ENCODE measurements at regions not wholly inside any gene's neighbourhood (a gene's known extent, or its start where the extent isn't known, plus 50 kb on each side); places are given as distances from the start of the nearest gene placed in this dataset.

DNA sequence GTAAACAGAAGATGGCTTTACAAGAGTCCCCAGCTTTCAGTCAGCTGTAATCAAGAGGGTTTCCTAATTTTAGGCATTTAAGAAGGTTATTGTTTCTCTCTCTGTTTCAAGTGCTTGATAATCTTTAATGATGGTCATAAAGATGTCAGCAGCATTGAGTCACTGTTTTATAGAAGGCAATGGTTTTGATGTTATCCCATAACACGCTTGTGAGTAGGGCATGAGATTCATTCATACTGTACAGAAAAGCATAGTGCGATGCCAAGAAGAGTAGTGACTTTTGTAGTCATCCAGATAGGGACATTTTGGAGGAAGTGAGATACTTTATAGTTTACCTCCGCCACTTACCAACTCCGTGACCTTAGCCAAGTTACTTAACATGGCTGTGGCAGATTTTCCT lies 364.2 kb upstream of the SLC10A2 start:
- DNase-seq (ENCODE audit: low spot score): no peak

DNA sequence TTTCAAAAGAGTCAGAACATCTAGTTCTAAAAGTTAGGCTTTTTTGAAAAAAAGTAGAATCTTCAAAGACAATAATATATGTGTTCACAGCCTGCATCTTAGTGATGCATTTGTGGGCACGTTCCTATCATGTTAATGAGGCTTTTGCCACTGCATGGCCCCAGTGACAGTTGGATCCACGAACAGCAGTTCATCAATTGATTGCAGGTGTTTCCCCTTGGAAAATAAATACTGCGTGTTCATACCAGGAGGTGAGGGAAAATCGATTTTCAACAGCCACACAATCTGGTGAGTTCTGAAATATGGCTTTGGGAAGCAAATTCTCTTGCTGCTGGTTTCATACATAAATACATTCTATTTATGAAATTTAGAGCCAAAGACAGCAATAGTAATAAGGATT lies 343.8 kb upstream of the SLC10A2 start:
- DNase-seq (ENCODE audit: low spot score): no peak

DNA sequence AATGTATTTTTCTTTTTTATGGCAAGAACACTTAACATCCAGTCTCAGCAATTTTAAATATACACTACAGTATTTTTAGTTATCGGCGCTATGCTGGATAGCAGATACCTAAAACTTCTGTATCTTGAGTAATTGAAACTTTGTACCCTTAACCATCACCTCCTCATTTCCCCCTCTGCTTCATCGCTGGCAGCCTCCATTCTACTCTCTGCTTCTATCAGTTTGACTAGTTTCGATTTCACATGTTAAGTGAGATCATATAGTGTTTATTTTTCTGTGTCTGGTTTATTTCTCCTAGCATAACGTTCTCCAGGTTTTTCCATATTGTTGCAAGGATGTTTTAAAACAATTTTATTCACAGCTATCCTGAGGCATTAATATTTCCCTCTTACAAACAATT lies 340.8 kb upstream of the SLC10A2 start:
- no peak for DNase-seq (ENCODE audit: low spot score)

DNA sequence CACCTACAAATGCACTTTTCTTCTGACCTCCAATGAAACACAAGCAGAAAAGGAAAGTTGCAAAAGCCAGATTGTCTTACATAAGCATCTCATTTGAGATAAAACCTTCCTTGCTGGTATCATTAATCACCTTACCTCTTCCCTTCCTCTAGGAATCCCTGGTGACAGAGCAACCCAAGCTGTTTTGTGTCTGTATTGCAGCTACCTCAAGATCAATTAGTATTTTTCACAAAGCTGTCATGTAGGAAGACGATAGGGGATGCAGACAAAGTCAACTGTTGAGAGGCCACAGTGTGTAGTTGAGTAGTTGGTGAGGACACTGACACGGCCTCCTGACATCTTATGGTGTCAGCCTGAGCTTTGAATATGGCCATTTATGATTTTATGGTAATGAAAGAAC lies 339.1 kb upstream of the SLC10A2 start:
- no peak for DNase-seq (ENCODE audit: low spot score)

DNA sequence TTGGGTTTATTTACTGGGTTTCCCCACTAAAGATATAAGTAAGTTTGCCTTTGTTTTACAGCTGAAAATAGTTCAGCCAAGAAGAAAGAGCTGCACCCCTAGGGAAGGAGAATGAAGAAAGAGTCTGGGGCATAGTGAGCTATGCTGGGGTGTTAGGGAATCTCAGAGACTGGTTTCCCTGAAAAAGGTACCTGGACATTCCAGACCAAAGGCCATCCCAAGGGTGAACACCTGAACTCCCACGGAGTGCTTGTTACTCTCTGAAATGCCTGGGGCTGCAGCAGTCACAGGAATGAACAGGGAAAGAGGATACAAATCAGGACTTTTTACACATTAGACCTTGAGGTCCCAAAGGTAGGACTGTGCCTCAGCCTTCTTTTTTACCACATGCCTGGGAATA lies 337.6 kb upstream of the SLC10A2 start:
- DNase-seq (ENCODE audit: low spot score): no peak

DNA sequence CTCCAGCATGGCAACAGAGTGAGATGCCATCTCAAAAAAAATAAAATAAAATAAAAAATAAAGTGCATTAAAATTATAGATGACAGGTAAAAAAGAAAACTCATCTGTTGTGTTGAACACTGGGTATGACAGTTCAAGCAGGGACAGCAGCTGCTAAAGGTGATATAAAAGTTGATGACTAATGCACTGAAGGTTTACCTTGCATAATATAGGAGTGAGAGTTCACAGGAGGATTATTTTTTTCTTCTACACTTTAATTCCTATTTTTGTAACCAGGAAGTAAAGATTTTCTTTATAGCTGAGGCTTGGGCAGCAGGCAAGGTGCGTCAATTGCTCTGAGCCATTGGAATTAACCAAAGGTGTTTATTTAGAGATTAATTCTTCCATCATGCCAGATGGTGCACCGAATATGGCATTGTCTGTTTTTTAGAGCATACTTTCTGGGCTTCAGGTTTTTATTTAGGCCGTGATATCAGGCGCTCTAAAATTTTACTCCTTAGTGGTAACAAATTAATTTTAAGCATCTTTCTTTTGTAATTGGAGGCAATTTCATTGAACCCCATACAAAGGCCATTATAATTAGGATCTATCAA lies 337.0 kb upstream of the SLC10A2 start:
- DNase-seq (ENCODE audit: low spot score): no peak

DNA sequence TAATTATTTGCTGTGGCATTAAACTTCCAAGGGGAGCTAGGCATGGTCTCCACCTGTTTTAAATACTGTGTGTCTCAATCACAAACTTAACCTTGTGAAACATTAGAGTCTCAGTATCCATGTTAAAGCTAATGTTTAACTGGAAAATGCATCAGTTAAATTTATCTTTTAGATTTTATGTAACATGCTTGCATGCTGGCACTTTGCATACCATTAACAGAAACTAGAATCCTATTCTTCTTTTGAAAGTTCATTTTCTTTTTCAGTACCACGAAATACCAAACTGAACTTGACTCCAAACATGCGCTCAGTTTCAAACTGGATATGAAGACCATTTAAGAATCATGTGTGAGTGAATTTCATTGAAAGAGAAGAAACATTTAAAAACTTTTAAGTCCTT lies 328.9 kb upstream of the SLC10A2 start:
- no peak for DNase-seq (ENCODE audit: low spot score)

DNA sequence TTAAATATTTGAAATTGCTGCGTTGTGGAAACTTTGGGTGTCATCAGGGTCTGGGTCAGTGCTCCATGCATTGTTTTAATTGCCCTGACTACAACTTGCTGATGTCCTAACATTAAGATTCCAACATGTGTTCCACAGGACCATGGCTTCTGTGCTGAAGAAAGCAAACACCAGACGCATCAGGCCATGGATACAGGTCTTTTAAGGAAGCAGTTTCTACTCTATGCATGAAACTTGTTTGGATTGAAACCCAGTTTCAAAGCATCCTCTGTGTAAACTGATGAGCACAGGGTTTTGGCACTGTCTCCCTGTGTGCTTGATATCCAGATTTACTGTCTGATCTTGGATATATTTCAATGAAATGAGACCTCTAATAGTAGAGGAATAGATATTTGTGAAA lies 328.4 kb upstream of the SLC10A2 start:
- DNase-seq (ENCODE audit: low spot score): no peak

DNA sequence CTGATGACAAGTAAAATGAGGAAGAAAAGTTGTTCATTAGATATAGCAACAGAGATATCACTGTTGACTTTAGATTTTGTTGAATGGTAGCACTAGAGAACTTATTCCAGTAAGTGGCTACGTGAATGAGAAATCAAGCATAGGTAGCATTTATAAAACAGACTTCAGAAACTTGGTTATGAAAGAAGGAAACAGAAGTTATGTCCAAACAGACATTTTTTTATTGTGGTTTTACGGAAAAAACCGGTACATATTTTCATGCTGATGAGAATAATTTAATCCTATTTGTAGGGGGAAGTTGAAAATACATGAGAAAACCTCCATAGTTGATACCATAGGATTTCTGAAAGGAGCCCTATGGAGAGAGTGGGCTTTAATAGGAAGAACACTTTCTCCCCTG lies 325.7 kb upstream of the SLC10A2 start:
- no peak for DNase-seq (ENCODE audit: low spot score)

DNA sequence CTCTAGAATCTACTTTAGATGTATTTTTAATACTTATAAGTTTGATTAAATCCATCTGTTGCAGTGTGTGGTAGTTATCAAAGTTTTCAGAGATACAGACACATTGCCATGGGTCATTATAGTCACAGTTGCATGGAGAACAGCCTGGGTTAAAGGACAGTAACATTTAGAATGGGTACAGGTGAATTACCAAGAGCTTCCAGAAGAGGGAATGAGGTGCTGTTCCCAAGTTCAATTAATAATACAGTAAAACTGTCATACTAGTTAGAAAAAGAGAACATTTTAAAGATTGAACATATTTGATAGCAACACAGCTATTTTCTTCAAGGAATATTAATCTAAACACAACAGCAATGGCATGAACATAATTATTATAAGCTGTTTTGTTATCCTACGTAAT lies 322.6 kb upstream of the SLC10A2 start:
- DNase-seq (ENCODE audit: low spot score): no peak

DNA sequence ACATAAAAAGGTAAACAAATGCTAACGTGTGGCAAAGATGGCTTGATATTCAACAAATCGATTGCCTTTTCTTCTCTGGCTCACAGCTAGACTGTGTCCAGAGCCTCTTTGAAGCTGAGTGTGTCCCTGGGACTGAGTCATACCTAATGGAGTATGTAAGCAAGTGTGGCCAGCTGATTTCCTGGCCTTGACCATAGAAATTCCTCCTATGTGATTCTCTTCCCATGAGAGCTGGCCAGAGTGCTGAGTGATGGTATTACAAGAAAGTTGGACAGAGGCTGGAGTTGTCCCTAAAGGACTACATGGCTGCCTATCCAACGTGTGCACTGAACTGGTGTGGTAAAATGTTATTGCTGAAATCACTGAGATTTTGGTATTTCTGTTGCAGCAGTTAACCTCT lies 320.1 kb upstream of the SLC10A2 start:
- peak; percentile 81 for DNase-seq (ENCODE audit: low spot score)

DNA sequence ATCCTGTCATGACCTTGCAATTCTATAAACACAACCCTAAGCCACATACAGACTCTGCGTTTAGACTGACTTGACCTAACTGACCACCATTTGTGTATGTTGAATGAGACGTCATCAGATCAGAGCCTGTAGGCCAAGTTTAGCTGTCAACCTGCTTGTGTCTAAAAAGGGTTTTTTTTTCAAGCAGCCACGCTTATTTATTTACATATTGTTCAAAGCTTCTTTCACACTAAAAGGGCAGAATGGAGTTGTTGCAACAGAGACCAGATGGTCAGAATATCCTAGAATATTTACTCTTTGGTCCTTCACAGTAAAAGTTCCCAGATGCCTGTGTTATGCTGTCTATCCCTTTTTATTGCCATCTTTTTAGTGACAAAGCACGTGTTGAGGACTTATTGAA lies 307.7 kb upstream of the SLC10A2 start:
- DNase-seq (ENCODE audit: low spot score): no peak

DNA sequence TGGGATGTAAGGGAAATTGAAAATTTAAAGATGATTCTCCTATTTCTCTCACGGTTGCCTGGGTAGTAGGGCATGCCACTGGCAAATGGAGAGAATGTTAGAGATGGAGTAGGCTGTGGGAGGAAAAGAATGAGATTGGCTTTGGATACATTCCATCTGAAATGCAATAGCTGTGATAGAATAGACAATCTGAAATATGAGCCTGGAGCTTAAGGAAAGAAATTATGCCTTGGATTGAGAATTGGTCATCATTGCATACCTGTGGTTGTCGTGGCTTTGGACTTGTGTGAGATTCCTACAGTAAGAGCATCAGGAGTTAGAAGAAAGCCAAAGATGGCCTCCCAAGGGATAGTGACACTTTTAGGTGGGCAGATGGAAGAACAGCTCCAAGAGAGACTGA lies 305.1 kb upstream of the SLC10A2 start:
- DNase-seq (ENCODE audit: low spot score): no peak

DNA sequence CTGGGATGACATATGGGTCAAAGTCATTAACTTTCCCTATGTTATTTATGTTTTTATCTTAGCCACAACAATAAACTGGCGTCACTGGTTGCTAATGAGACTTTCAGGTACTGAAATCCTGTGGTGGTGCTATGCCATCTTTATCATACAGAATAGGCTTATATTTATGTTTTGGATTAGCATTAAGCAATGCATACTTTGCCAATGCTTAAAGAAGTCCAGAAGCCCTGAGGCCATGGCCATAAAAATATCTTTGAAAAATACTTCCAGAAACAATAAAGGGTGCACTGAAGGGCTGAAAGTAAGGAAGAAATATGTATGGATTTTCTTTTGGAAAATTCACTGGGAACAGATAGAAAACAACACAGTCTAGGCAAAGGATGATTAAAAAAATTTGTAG lies 304.6 kb upstream of the SLC10A2 start:
- DNase-seq (ENCODE audit: low spot score): no peak

DNA sequence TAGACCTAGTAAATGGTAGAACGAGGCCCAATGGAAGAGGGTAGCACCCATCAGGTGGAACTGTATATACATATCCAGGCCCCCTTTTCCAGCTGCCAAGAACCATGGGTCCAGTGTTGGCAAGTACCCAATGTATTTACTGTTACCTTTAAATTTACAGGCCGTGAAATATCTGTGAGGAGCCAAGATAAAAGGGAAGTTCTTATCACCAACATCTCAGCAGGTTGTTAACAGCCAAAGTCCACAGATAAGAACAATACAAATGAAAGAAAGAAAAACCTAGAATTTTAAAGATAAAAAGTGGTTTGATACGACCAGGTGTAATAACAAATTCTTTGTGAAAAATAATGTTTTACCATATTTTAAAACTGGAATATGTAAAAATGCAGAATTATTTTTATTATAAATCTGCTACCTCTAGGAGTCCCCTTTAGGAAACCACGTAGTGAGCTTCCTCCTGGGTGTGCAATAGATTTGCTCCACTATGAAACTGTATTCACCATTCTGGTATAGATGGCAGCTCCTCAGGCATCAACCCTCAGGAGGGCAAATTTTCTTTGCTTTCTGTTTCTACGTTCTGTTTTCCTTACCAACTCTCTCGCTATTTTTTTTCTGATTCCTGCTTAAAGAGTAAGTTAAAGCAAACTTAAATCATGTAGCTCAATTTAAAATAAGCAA lies 292.2 kb upstream of the SLC10A2 start:
- no peak for DNase-seq (ENCODE audit: low spot score)

DNA sequence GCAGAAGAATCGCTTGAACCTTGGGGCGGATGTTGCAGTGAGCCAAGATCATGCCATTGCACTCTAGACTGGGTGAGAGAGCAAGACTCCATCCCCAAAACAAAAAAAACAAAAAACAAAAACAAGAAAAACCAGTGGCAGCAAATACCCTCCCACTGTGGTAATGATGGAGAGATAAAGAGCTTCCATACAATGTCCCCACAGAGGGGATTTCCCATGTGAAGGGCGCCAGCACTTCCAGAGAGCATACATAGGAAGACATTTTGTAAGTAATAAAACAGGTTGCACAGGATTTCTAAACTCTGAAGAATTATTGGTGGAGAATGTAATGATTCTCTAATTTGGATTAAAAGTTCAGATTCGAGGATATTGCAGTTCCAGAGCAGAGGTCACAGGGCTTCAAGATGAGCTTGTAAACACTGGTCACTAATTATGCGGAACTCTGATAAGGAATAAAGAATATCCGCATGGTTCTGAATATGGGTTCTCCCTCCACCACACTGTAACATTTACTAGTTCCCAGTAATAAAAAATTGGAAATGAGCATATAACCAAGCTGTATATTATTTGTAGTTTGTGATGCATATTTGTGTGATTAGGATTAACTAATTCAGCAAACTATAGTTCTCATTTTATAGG lies 290.1 kb upstream of the SLC10A2 start:
- DNase-seq (ENCODE audit: low spot score): no peak

DNA sequence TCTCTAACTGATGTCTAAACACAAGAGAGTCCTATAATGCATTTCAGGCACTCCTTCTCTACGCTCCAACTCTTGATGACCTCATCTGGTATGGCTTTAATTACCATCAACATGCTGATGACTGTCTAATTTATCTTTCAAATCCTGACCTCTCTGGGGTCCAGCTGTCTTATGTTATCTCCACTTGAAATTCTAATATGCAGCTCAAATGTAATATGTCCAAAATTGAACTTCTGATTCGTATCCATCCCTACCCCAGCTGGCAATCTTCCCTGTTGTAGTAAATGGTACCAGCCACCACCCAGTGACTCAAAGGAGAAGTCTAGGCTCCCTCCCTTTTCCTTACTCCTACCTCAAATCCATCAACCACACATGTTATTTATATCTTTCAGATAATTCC lies 288.0 kb upstream of the SLC10A2 start:
- no peak for DNase-seq (ENCODE audit: low spot score)

DNA sequence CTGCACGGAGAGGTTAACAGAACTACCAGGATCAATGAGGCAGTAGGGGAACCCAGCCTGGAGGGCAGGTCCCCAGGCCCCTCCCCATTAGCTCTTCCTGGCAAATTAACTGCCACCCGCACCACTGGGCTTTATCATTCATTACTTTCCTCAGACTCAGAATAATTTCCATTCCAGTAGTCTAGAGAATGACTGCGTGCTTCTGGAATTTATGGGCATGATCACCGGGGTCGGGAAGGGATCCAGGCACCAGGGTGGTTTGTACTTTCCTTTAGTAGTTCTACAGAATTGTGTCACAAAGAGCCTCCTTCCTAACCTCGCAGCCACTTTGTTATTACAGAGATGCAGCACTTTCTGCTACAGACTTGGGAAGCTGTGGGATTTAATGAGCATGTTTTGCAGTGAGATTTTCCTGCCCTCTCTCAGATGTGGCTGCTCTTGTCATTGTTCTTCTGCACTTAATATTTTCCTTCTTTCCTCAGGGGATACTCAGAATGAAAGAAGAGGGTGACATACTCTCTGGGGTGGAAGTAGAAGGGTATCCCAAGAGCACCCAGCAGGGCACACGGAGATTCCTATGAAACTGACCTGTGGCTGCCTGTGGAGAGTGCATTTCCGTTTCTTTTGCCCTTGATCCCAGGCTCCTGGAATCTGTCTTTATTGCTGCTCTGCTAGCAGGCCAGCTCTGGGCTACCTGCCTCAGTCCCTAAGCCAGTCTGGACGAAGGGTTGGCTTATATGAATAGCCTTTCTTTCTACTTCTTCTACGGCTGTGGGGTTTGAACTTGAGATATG lies 285.0 kb upstream of the SLC10A2 start:
- no peak for DNase-seq (ENCODE audit: low spot score)

DNA sequence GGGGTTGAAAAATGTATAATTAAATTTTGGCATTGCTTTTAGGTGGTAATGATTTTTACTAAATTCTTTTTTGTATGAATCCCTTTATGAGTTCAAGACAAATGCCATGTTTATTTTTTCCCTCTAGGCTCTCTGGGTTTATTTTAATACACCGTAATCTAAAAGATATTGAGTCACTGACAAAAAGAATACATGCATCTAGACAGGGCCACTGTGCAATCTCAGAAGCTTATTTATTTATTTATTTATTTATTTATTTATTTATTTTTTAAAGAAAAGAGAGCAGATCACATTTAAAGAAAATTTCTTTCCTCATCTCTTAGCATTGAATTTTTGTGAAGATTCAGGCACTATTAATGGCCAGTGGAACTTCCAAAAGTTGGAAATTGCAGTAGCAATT lies 283.9 kb upstream of the SLC10A2 start:
- no peak for DNase-seq (ENCODE audit: low spot score)

DNA sequence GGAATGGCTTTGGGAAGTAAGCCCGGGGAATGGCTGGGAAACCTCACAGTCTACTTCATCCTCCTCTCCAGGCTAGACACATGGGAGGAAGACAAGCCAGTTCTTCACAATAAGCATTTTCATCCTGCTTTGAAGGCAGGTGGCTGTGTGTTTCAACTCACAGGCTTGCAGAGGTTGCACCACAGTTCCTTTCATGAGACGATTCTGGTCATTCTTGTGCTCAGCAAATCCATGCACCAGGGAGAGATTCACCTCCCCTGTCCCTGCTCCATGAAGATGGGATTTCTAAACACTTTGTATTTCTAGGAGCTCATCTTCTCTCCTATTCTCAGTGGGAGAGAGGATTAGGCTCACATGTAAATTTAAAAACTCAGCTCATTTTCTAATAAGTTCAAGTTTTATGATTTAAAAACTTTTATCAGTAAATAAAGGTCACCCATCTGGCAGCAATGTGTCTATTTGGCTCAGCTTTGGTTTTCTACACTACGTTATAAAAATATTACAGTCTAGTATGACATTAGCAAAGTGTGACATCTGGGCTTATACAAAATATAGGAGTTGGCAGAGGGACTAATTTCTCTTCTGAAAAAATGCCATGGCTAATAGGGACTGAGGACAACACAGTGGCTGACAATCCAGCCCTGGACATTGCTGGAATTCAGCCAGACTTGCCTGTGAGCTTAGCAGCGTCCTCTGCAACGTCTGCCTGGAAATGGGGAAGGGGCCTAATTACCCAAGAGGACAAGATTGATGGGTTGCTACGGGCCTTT lies 283.2 kb upstream of the SLC10A2 start:
- no peak for DNase-seq (ENCODE audit: low spot score)

DNA sequence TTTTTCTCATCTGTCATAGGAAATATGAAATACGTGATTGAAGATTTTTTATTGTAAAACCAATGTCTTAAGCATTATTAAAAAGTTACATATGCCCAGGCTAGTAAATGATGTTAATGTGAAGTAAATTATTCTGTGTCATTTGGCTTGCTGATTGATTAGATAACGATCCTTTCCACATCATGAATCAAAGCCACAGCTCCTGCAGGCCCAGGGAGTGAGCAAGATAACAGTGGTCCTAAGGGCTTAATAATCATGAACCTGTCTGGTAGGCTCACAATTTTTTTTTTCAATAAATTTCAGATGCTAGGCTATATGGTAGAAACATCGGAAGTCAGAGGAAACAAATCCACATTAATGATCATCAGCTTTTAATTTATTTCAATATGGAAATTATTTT lies 269.0 kb upstream of the SLC10A2 start:
- no peak for DNase-seq (ENCODE audit: low spot score)

DNA sequence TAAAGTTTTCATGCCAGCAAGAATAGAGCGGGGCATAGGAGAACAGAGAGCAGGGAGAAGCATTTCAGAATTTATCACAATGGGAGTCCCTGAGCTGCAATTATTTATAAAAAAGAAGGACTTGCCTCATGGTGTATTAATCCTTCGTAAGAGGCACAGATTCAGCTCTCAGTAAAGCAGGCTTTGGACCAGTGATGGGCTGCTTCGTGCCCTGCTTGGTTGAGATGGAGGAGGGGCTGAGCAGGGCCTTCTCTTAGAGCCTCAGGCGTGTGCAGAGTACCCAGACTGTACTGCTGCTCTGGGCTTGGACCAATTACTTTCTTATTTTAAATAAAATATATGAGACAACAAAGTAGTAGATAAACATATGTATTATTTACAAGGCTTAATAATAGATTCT lies 265.7 kb upstream of the SLC10A2 start:
- no peak for DNase-seq (ENCODE audit: low spot score)
